RWPE2 (cell line): ENCODE measurements at regions not wholly inside any gene's neighbourhood (a gene's known extent, or its start where the extent isn't known, plus 50 kb on each side); places are given as distances from the start of the nearest gene placed in this dataset.
A peak's percentile ranks its signal among the peaks of the same experiment; 100 is the strongest.
"Not testable (repeated sequence)": the region's sequence is repeated elsewhere in the genome, so short reads cannot be mapped to it uniquely, and the experiment has no call there.

Source experiments
- ATAC-seq: fragments of 200-7000 bp; cut with Tn5 transposase; 3 replicates; pipeline ENCODE4 v1.9.1; 2021; ENCODE audit warnings: low read depth
- DNase-seq: peaks from one replicate; pipeline ENCODE4 v3.0.0-alpha.2; 2020; ENCODE audit warnings: low spot score
- H3K27ac ChIP-seq: fragments of 450-650 bp; 2 replicates; pipeline ENCODE4 v1.5.1; 2017; ENCODE audit warnings: mild to moderate bottlenecking; ENCODE audit not compliant: poor library complexity, severe bottlenecking
- H3K27me3 ChIP-seq: fragments of 250-450 bp; sonication (Bioruptor Pico); 2 replicates; pipeline ENCODE4 v1.5.1; 2021; ENCODE audit warnings: mild to moderate bottlenecking, moderate library complexity; ENCODE audit not compliant: insufficient read depth, poor library complexity, severe bottlenecking
- H3K36me3 ChIP-seq: fragments of 250-450 bp; sonication (Bioruptor Pico); 2 replicates; pipeline ENCODE4 v1.5.1; 2020; ENCODE audit warnings: low read depth, mild to moderate bottlenecking, moderate library complexity
- H3K4me1 ChIP-seq: fragments of 250-450 bp; sonication (Bioruptor Pico); 2 replicates; pipeline ENCODE4 v1.5.1; 2021; ENCODE audit warnings: mild to moderate bottlenecking, moderate library complexity; ENCODE audit not compliant: insufficient read depth, poor library complexity, severe bottlenecking
- H3K4me3 ChIP-seq: fragments of 250-450 bp; sonication (Bioruptor Pico); 2 replicates; pipeline ENCODE4 v1.5.1; 2021; ENCODE audit warnings: mild to moderate bottlenecking, moderate library complexity; ENCODE audit not compliant: severe bottlenecking
- H3K9me3 ChIP-seq: fragments of 250-450 bp; sonication (Bioruptor Pico); 2 replicates; pipeline ENCODE4 v1.5.1; 2021; ENCODE audit warnings: mild to moderate bottlenecking, moderate library complexity; ENCODE audit not compliant: severe bottlenecking
- CTCF ChIP-seq: fragments of 450-650 bp; IDR thresholded peaks from one replicate; pipeline ENCODE4 v1.5.1; 2017; ENCODE audit warnings: mild to moderate bottlenecking, moderate library complexity; ENCODE audit not compliant: poor library complexity, severe bottlenecking

- Histone ChIP-seq H3K36me3 (no peaks in the 10 kb centered on the region), H3K27me3 (no peaks in the 10 kb centered on the region), H3K27ac (peak overlapping the region; percentile 71), H3K4me1 (peaks cover 33% of the 10 kb centered on the region), H3K4me3 (no peak overlapping the region), H3K9me3 (no peaks in the 10 kb centered on the region)
- no peak for TF ChIP-seq CTCF
- DNase-seq, result peak; percentile 81
- peak; percentile 82 for ATAC-seq
These were observed 82.8 kb upstream of the ATP1A1 start for GRCh38 chr1:116290085-116290705.

DNA sequence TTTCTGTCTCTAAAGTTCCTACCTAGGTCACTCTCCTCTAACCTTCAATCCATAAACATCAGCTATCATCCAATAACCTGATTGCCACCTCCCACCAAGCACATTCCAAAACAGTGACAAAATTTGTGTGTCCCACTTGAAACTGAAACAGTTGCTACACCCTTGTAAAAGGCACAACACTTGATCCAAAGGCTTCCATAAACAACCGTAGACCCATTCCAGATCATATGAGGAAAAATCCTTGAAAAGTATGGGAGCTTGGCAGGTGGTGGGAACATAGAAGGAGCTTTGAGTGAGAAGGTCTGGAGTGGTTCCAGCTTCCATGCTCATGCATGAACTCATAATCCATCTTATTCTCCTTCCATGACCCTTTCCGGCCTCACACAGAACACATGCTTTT is 82.0 kb upstream of the ATP1A1 start:
- no peak for DNase-seq
- no peak for ATAC-seq
- H3K4me3 ChIP-seq, result no peak overlapping the region
- H3K27me3 ChIP-seq, result no peaks in the 10 kb centered on the region
- H3K4me1 ChIP-seq, result peaks cover 33% of the 10 kb centered on the region
- H3K27ac ChIP-seq, result peak overlapping the region; percentile 71
- no peaks in the 10 kb centered on the region for H3K36me3 ChIP-seq
- no peak for TF ChIP-seq CTCF
- H3K9me3 ChIP-seq, result no peaks in the 10 kb centered on the region

DNA sequence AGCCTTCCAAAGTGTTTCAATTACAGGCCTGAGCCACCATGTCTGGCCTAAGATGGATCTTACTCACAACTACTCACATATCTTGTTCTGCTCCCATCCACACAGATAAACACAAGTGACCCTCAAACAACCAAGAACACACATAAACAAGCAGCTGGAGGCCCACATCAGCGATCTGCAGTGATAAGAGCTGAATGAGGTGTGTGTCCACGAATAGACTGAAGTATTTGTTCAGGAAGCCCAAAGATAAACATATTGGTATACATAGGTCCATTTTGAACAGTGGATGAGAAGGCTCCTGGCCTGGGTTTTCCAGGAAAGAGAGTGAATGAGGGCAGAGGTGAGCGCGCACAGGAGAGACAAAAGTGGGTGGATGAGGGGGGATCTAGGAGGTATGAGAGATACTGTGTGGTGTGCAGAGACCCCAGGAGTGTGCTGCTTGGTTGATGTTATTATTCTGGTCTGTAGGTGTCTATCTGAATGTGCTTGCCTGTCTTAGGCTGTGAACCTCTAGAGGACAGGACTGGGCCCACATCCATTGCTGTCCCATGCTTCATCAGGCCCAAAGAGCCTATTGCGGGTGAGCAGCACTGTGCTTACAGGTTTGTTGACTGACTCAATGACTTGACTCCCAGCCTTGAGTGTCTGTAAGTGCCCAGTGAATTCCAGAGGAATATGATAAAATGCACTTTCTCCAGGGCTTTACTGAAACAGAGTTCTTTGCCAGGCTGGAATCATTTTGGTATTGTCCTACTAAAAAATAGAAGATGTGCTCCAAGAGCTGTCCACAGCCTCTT is 79.9 kb upstream of the ATP1A1 start:
- TF ChIP-seq CTCF, result no peak
- peaks cover 26% of the 10 kb centered on the region for H3K4me1 ChIP-seq
- ATAC-seq (no peak), DNase-seq (no peak)
- H3K4me3 ChIP-seq, result no peak overlapping the region
- H3K9me3 ChIP-seq, result peaks cover 3% of the 10 kb centered on the region
- H3K27ac ChIP-seq, result no peak overlapping the region
- H3K36me3 ChIP-seq, result no peaks in the 10 kb centered on the region
- no peaks in the 10 kb centered on the region for H3K27me3 ChIP-seq

DNA sequence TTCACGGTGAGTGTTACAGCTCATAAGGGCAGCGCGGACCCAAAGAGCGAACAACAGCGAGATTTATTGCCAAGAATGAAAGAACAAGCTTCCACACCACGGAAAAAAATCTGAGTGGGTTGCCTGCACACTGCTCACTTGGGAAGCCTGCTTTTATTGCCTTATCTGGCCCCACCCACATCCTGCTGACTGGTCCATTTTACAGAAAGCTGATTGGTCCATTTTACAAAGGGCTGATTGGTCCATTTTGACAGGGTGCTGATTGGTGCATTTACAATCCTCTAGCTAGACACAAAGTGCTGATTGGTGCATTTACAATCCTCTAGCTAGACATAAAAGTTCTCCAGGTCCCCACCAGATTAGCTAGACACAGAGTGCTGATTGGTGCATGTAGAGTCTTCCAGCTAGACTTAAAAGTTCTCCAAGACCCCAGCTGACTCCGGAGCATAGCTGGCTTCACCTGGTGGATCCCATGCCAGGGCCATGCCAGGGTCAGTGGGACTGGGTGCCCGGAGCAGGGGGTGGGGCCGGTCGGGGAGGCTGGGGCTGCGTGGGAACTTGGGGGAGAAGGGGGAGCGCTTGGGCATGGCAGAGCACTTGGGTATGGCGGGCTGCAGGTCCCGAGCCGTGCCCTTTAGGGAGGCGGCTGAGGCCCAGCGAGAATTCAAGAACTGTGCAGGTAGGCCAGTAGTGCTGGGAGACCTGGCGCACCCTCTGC is 75.4 kb upstream of the ATP1A1 start:
- H3K27ac ChIP-seq, result no peak overlapping the region
- TF ChIP-seq CTCF, result no peak
- H3K9me3 ChIP-seq, result peaks cover 3% of the 10 kb centered on the region
- no peaks in the 10 kb centered on the region for H3K27me3 ChIP-seq
- ATAC-seq, result no peak
- H3K4me3 ChIP-seq, result no peak overlapping the region
- no peaks in the 10 kb centered on the region for H3K36me3 ChIP-seq
- H3K4me1 ChIP-seq, result no peaks in the 10 kb centered on the region
- DNase-seq, result no peak

GRCh38 chr1:116298213-116298579 is 74.8 kb upstream of the ATP1A1 start:
- not testable (repeated sequence) for H3K27me3 ChIP-seq, H3K9me3 ChIP-seq, H3K4me1 ChIP-seq, H3K4me3 ChIP-seq, DNase-seq, ATAC-seq, H3K27ac ChIP-seq, H3K36me3 ChIP-seq
